ENCODE measurements at regions not wholly inside any gene's neighbourhood (a gene's known extent, or its start where the extent isn't known, plus 50 kb on each side); places are given as distances from the start of the nearest gene placed in this dataset.
"Not testable (repeated sequence)": the region's sequence is repeated elsewhere in the genome, so short reads cannot be mapped to it uniquely, and the experiment has no call there.

DNA sequence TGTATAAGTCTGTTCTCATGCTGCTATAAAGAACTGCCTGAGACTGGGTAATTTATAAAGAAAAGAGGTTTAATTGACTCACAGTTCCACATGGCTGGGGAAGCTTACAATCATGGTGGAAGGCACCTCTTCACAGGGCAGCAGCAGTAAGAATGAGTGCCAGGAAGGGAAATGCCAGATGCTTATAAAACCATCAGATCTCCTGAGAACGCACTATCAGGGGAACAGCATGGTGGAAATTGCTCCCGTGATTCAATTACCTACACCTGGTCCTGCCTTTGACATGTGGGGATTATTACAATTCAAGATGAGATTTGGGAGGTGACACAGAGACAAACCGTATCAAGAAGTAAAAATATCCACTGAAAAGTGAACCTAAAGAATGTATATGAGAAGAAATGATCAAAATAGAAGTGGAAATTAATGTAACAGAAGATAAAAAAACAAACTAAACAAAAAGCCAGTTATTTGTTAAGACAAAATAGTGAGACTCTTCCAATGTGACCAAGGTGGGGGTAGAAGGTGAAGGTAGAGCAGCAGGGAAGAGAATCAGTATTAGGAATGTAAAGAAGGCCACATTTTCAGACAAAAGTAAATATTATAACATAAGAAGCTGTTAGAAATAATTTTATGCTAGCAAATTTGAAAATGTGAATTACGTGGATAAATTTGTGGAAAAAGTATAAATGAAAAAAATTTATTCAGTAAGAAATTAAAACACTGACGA is 372.9 kb downstream of the NKX6-1 start:
- Mint-ChIP-seq H3K27ac (ENCODE audit: low read depth, unreplicated experiment) (no peak overlapping the region), H3K4me1 (ENCODE audit: insufficient read depth, unreplicated experiment) (no peaks in the 10 kb centered on the region), H3K27me3 (ENCODE audit: insufficient read depth, unreplicated experiment) (no peaks in the 10 kb centered on the region), H3K4me3 (ENCODE audit: unreplicated experiment) (peak overlapping the region; percentile 1), H3K36me3 (ENCODE audit: insufficient read depth, unreplicated experiment) (no peaks in the 10 kb centered on the region), H3K9me3 (ENCODE audit: unreplicated experiment) (no peaks in the 10 kb centered on the region)
- intact Hi-C loops (cut with micrococcal nuclease): no loop called here
- CTCF ChIA-PET: interaction anchor here (0.6 kb wide), 1 partner anchor 40 kb away, joined by 3 read pairs; no protein-coding TSS in a partner anchor
- TF ChIP-seq, protein P1, sequence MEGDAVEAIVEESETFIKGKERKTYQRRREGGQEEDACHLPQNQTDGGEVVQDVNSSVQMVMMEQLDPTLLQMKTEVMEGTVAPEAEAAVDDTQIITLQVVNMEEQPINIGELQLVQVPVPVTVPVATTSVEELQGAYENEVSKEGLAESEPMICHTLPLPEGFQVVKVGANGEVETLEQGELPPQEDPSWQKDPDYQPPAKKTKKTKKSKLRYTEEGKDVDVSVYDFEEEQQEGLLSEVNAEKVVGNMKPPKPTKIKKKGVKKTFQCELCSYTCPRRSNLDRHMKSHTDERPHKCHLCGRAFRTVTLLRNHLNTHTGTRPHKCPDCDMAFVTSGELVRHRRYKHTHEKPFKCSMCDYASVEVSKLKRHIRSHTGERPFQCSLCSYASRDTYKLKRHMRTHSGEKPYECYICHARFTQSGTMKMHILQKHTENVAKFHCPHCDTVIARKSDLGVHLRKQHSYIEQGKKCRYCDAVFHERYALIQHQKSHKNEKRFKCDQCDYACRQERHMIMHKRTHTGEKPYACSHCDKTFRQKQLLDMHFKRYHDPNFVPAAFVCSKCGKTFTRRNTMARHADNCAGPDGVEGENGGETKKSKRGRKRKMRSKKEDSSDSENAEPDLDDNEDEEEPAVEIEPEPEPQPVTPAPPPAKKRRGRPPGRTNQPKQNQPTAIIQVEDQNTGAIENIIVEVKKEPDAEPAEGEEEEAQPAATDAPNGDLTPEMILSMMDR (IDR thresholded peaks at IDR 0.05; ENCODE audit: unreplicated experiment): no peak
- DNase-seq (ENCODE audit: unreplicated experiment): no peak
- no TSS peak for BruUV-seq (replicated peaks)
- POLR2A ChIA-PET: no interaction called here

DNA sequence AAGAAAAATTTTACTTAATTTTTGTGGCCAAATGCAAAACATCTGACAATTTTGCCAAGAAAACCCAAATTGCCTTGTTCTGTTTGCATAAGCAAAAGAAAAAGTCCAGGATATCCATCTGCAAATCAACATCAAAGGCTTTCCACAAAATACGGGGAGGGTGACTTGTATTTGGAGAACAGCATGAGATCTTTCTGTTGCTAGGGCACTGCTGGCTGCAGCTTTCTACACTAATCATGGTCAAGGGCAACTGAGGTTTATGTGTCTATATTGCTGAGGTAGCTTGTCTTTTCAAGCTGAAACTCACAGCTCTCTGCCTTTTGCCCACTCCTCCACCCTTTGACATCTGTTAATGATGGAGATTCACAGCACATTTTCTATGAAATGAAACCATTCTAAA is 389.1 kb downstream of the NKX6-1 start:
- DNase-seq (ENCODE audit: unreplicated experiment): no peak
- POLR2A ChIA-PET: no interaction called here
- BruUV-seq (replicated peaks): no TSS peak
- CTCF ChIA-PET: no interaction called here
- TF ChIP-seq, protein P1 (IDR thresholded peaks at IDR 0.05; ENCODE audit: unreplicated experiment): no peak
- H3K36me3 Mint-ChIP-seq (ENCODE audit: insufficient read depth, unreplicated experiment): no peaks in the 10 kb centered on the region
- H3K4me1 Mint-ChIP-seq (ENCODE audit: insufficient read depth, unreplicated experiment): no peaks in the 10 kb centered on the region
- peaks cover 47% of the 10 kb centered on the region for H3K27me3 Mint-ChIP-seq (ENCODE audit: insufficient read depth, unreplicated experiment)
- no peak overlapping the region for H3K27ac Mint-ChIP-seq (ENCODE audit: low read depth, unreplicated experiment)
- H3K9me3 Mint-ChIP-seq (ENCODE audit: unreplicated experiment): peaks cover 10% of the 10 kb centered on the region
- intact Hi-C loops (cut with micrococcal nuclease): no loop called here
- no peak overlapping the region for H3K4me3 Mint-ChIP-seq (ENCODE audit: unreplicated experiment)

DNA sequence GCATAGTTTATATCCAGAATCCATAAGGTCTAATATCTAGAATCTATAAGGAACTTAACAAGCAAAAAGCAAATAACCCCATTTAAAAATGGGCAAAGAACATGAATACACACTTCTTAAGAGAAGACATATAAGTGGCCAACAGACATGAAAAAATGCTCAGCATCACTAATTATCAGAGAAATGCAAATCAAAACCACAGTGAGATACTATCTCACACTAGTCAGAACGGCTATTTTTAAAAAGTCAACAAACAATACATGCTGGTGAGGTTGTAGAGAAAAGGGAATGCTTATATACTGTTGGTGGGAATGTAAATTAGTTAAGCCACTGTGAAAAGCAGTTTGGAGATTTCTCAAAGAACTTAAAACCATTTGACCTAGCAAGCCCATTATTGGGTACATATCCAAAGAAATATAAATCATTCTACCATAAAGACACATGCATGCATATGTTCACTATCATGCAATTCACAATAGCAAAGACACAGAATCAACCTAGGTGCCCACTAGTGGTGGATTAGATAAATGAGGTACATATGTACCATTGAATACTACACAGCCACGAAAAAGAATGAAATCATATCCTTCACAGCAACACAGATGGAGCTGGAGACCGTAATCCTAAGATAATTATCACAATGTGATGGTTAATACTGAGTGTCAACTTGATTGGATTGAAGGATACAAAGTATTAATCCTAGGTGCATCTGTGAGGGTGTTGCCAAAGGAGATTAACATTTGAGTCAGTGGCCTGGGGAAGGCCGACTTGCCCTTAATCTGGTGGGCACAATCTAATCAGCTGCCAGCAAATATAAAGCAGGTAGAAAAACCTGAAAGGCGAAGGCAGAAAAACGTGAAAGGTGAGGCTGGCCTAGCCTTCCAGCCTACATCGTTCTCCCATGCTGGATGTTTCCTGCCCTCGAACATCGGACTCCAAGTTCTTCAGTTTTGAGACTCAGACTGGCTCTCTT is 397.2 kb downstream of the NKX6-1 start:
- H3K4me1 Mint-ChIP-seq (ENCODE audit: insufficient read depth, unreplicated experiment); H3K4me3 Mint-ChIP-seq (ENCODE audit: unreplicated experiment); H3K36me3 Mint-ChIP-seq (ENCODE audit: insufficient read depth, unreplicated experiment); POLR2A ChIA-PET; H3K27me3 Mint-ChIP-seq (ENCODE audit: insufficient read depth, unreplicated experiment); BruUV-seq (replicated peaks); H3K9me3 Mint-ChIP-seq (ENCODE audit: unreplicated experiment); DNase-seq (ENCODE audit: unreplicated experiment); intact Hi-C loops (cut with micrococcal nuclease); CTCF ChIA-PET; H3K27ac Mint-ChIP-seq (ENCODE audit: low read depth, unreplicated experiment): not testable (repeated sequence)

DNA sequence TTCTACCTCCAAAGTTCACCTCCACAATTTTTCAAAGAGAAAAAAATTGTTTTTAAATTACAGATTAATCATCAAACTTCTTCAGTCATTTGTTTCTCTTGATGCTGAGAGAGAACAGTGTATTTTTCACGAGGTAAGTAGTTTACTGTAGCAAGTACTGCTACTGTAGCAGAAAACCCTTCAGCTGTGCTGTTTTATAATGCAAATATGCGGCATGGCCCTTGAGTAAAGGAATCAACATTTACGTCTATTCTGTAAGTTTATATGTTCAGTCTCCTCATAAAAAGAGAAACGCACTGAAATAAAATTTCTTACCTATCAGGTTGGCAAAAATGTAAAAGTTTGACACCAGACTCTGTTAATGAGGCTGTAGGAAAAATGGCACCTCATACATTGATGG is 399.0 kb downstream of the NKX6-1 start:
- TF ChIP-seq, protein P1 (IDR thresholded peaks at IDR 0.05; ENCODE audit: unreplicated experiment): no peak
- no peak for DNase-seq (ENCODE audit: unreplicated experiment)
- no TSS peak for BruUV-seq (replicated peaks)
- Mint-ChIP-seq H3K4me1 (ENCODE audit: insufficient read depth, unreplicated experiment) (no peaks in the 10 kb centered on the region), H3K27ac (ENCODE audit: low read depth, unreplicated experiment) (no peak overlapping the region), H3K36me3 (ENCODE audit: insufficient read depth, unreplicated experiment) (no peaks in the 10 kb centered on the region), H3K9me3 (ENCODE audit: unreplicated experiment) (no peaks in the 10 kb centered on the region), H3K27me3 (ENCODE audit: insufficient read depth, unreplicated experiment) (no peaks in the 10 kb centered on the region), H3K4me3 (ENCODE audit: unreplicated experiment) (no peak overlapping the region)
- ChIA-PET POLR2A (no interaction called here), CTCF (interaction anchor here (0.5 kb wide), 1 partner anchor 137 kb away, joined by 3 read pairs; no protein-coding TSS in a partner anchor)
- intact Hi-C loops (cut with micrococcal nuclease): no loop called here

Data from MCF 10A (cell line).